Suprapubic skin (tissue), 4 donors: ENCODE measurements at regions not wholly inside any gene's neighbourhood (a gene's known extent, or its start where the extent isn't known, plus 50 kb on each side); places are given as distances from the start of the nearest gene placed in this dataset.

Source experiments
- DNase-seq, 2 donors: peaks; one replicate each; pipeline ENCODE4 v3.0.0-alpha.2; 2019; ENCODE audit warnings: low spot score in 2 of 2
- H3K27ac ChIP-seq: fragments of 200-600 bp; sonication (generic); one replicate; pipeline ENCODE4 v1.5.1; 2019
- H3K27me3 ChIP-seq: fragments of 200-600 bp; sonication (generic); one replicate; pipeline ENCODE4 v1.5.1; 2019
- H3K36me3 ChIP-seq: fragments of 200-600 bp; sonication (generic); one replicate; pipeline ENCODE4 v1.5.1; 2019
- H3K4me1 ChIP-seq: fragments of 200-600 bp; sonication (generic); one replicate; pipeline ENCODE4 v1.5.1; 2019
- H3K4me3 ChIP-seq: fragments of 200-600 bp; sonication (generic); one replicate; pipeline ENCODE4 v1.5.1; 2019; ENCODE audit warnings: mild to moderate bottlenecking
- H3K9me3 ChIP-seq: fragments of 200-600 bp; sonication (generic); one replicate; pipeline ENCODE4 v1.5.1; 2019
- EP300 ChIP-seq: sonication (generic); formaldehyde crosslinking; IDR thresholded peaks from one replicate; pipeline ENCODE4 v1.6.1; 2017; ENCODE audit warnings: antibody characterized with exemption
- POLR2A ChIP-seq, 2 donors: fragments of 450-650 bp; IDR thresholded peaks; one replicate each; pipeline ENCODE4 v1.6.1; 2017; ENCODE audit warnings: antibody characterized with exemption in 2 of 2, mild to moderate bottlenecking in 2 of 2, moderate library complexity in 2 of 2
- POLR2AphosphoS5 ChIP-seq, 3 donors: sonication (generic); formaldehyde crosslinking; IDR thresholded peaks; one replicate each; pipeline ENCODE4 v1.6.1; 2017; ENCODE audit warnings: antibody characterized with exemption in 3 of 3
- WGBS: methylation state at CpG from one replicate; pipeline ENCODE4 v1.1.5; 2018; 5-methylcytosine and 5-hydroxymethylcytosine counted together
- TF ChIP-seq, protein P1 (sequence below), 2 donors: fragments of 200-600 bp in 1 of 2; fragments of 450-650 bp in 1 of 2; sonication (generic) in 1 of 2; IDR thresholded peaks; one replicate each; pipeline ENCODE4 v1.5.1; 2016 to 2019; ENCODE audit warnings: antibody characterized with exemption in 2 of 2, mild to moderate bottlenecking in 1 of 2, moderate library complexity in 1 of 2

GRCh38 chr9:22529426-22530199, 83.0 kb downstream of the DMRTA1 start:
- H3K9me3 ChIP-seq = no peaks in the 10 kb centered on the region
- no peak for TF ChIP-seq POLR2A (IDR thresholded peaks at IDR 0.05)
- TF ChIP-seq, protein P1, sequence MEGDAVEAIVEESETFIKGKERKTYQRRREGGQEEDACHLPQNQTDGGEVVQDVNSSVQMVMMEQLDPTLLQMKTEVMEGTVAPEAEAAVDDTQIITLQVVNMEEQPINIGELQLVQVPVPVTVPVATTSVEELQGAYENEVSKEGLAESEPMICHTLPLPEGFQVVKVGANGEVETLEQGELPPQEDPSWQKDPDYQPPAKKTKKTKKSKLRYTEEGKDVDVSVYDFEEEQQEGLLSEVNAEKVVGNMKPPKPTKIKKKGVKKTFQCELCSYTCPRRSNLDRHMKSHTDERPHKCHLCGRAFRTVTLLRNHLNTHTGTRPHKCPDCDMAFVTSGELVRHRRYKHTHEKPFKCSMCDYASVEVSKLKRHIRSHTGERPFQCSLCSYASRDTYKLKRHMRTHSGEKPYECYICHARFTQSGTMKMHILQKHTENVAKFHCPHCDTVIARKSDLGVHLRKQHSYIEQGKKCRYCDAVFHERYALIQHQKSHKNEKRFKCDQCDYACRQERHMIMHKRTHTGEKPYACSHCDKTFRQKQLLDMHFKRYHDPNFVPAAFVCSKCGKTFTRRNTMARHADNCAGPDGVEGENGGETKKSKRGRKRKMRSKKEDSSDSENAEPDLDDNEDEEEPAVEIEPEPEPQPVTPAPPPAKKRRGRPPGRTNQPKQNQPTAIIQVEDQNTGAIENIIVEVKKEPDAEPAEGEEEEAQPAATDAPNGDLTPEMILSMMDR (IDR thresholded peaks at IDR 0.05) = no peak
- TF ChIP-seq POLR2AphosphoS5 (IDR thresholded peaks at IDR 0.05) = no peak
- no peak for TF ChIP-seq EP300
- H3K27me3 ChIP-seq = no peaks in the 10 kb centered on the region
- H3K36me3 ChIP-seq = no peaks in the 10 kb centered on the region
- DNase-seq = no peak
- no peak overlapping the region for H3K4me3 ChIP-seq
- H3K27ac ChIP-seq = no peak overlapping the region
- H3K4me1 ChIP-seq = no peaks in the 10 kb centered on the region
- 44% methylated on average over 6 of the region's 6 CpGs for WGBS

- no peak for DNase-seq
- Histone ChIP-seq H3K27me3 (no peaks in the 10 kb centered on the region), H3K27ac (no peak overlapping the region), H3K36me3 (no peaks in the 10 kb centered on the region), H3K9me3 (no peaks in the 10 kb centered on the region), H3K4me3 (no peak overlapping the region), H3K4me1 (no peaks in the 10 kb centered on the region)
- TF ChIP-seq, protein P1 (IDR thresholded peaks at IDR 0.05) = no peak
- TF ChIP-seq POLR2A (IDR thresholded peaks at IDR 0.05) = no peak
- TF ChIP-seq EP300 = no peak
- no peak for TF ChIP-seq POLR2AphosphoS5 (IDR thresholded peaks at IDR 0.05)
Observed at GRCh38 chr9:22535780-22536179, 89.2 kb downstream of the DMRTA1 start.

GRCh38 chr9:22537721-22538120, 91.1 kb downstream of the DMRTA1 start:
- Histone ChIP-seq H3K9me3 (no peaks in the 10 kb centered on the region), H3K27me3 (no peaks in the 10 kb centered on the region), H3K36me3 (no peaks in the 10 kb centered on the region), H3K4me3 (no peak overlapping the region), H3K27ac (no peak overlapping the region), H3K4me1 (no peaks in the 10 kb centered on the region)
- DNase-seq = no peak
- TF ChIP-seq POLR2AphosphoS5 (IDR thresholded peaks at IDR 0.05) = no peak
- no peak for TF ChIP-seq POLR2A (IDR thresholded peaks at IDR 0.05)
- TF ChIP-seq, protein P1 (IDR thresholded peaks at IDR 0.05) = no peak
- TF ChIP-seq EP300 = no peak
- 84% methylated on average over 5 of the region's 5 CpGs for WGBS

GRCh38 chr9:22548625-22549024, 102.0 kb downstream of the DMRTA1 start:
- Histone ChIP-seq H3K27me3 (no peaks in the 10 kb centered on the region), H3K4me3 (no peak overlapping the region), H3K36me3 (no peaks in the 10 kb centered on the region), H3K4me1 (no peaks in the 10 kb centered on the region), H3K9me3 (no peaks in the 10 kb centered on the region), H3K27ac (no peak overlapping the region)
- DNase-seq = no peak
- 92% methylated on average over 2 of the region's 2 CpGs for WGBS
- TF ChIP-seq, protein P1 (IDR thresholded peaks at IDR 0.05) = no peak
- TF ChIP-seq POLR2AphosphoS5 (IDR thresholded peaks at IDR 0.05) (no peak), POLR2A (IDR thresholded peaks at IDR 0.05) (no peak), EP300 (no peak)

GRCh38 chr9:22574740-22575139, 128.1 kb downstream of the DMRTA1 start:
- WGBS = 92% methylated on average over 2 of the region's 2 CpGs
- no peaks in the 10 kb centered on the region for H3K36me3 ChIP-seq
- no peak overlapping the region for H3K4me3 ChIP-seq
- no peak for TF ChIP-seq EP300
- TF ChIP-seq POLR2A (IDR thresholded peaks at IDR 0.05) = no peak
- TF ChIP-seq, protein P1 (IDR thresholded peaks at IDR 0.05) = no peak
- no peak for TF ChIP-seq POLR2AphosphoS5 (IDR thresholded peaks at IDR 0.05)
- H3K27ac ChIP-seq = no peak overlapping the region
- no peaks in the 10 kb centered on the region for H3K27me3 ChIP-seq
- DNase-seq = no peak
- H3K4me1 ChIP-seq = no peaks in the 10 kb centered on the region
- H3K9me3 ChIP-seq = peaks cover 16% of the 10 kb centered on the region
